Spleen (tissue), 7 donors: ENCODE measurements at regions not wholly inside any gene's neighbourhood (a gene's known extent, or its start where the extent isn't known, plus 50 kb on each side); places are given as distances from the start of the nearest gene placed in this dataset.

Experiments used
- POLR2A ChIP-seq, 3 donors: fragments of 450-650 bp; IDR thresholded peaks; one replicate each; pipeline ENCODE4 v1.5.1; 2017; ENCODE audit warnings: antibody characterized with exemption in 3 of 3, mild to moderate bottlenecking in 1 of 3
- POLR2AphosphoS5 ChIP-seq, 3 donors: sonication (generic); formaldehyde crosslinking; IDR thresholded peaks; one replicate each; pipeline ENCODE4 v1.5.1; 2017; ENCODE audit warnings: antibody characterized with exemption in 3 of 3
- TF ChIP-seq, protein P1 (sequence below), 11 experiments: fragments of 200-600 bp in 7 of 11; fragments of 450-650 bp in 4 of 11; sonication (generic) in 4 of 11; IDR thresholded peaks in 8 of 11; conservative IDR thresholded peaks in 3 of 11; 1 replicate in 7 of 11; 2 replicates in 4 of 11; pipeline versions ENCODE4 v1.4.0 to v1.8.0; 2016 to 2021; ENCODE audit warnings: antibody characterized with exemption in 11 of 11, inconsistent platforms in 4 of 11, mild to moderate bottlenecking in 1 of 11
- donor health status: DM: no; HTN: no; CAD: no; lungs with moderate emphysema.
- donor health status: DM: no; HTN: no; CAD: no.
- donor health status: DM: no; HTN: no; CAD: no.

DNA sequence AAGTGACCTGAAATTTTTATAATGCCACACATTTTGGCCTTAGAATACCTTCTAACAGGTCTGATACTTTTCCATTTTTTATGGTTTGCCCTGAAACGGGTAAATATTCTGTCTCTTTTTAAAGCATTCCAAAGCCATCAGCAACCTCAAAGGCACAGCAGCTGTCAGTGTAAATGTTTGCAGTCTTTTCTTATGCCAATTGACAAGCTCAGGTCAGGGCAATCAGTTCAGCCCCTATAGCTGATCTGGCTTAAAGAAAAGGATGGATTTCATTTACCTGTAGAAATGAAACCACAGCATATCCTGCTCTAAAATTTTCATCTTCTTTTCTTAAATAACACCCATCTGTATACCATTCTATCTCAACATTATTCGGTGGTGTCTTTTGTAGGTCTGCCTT, 453.6 kb downstream of the KDM5D start:
- TF ChIP-seq, protein P1, sequence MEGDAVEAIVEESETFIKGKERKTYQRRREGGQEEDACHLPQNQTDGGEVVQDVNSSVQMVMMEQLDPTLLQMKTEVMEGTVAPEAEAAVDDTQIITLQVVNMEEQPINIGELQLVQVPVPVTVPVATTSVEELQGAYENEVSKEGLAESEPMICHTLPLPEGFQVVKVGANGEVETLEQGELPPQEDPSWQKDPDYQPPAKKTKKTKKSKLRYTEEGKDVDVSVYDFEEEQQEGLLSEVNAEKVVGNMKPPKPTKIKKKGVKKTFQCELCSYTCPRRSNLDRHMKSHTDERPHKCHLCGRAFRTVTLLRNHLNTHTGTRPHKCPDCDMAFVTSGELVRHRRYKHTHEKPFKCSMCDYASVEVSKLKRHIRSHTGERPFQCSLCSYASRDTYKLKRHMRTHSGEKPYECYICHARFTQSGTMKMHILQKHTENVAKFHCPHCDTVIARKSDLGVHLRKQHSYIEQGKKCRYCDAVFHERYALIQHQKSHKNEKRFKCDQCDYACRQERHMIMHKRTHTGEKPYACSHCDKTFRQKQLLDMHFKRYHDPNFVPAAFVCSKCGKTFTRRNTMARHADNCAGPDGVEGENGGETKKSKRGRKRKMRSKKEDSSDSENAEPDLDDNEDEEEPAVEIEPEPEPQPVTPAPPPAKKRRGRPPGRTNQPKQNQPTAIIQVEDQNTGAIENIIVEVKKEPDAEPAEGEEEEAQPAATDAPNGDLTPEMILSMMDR (IDR thresholded peaks at IDR 0.05 in 8 of 11, conservative IDR thresholded peaks at IDR 0.05 in 3 of 11), result no peak
- TF ChIP-seq POLR2A (IDR thresholded peaks at IDR 0.05) (no peak), POLR2AphosphoS5 (IDR thresholded peaks at IDR 0.05) (no peak)
